ENCODE measurements at regions not wholly inside any gene's neighbourhood (a gene's known extent, or its start where the extent isn't known, plus 50 kb on each side); places are given as distances from the start of the nearest gene placed in this dataset.

- no peaks in the 10 kb centered on the region for H3K79me1 ChIP-seq (ENCODE audit: insufficient read depth, low read depth, low read length, poor library complexity, severe bottlenecking)
- H2BK12ac ChIP-seq (ENCODE audit: insufficient read length, low read depth, low read length), result no peak overlapping the region
- no peaks in the 10 kb centered on the region for H3K27me3 ChIP-seq (ENCODE audit: insufficient read depth, low read length)
- Mint-ChIP-seq H3K9me3 (no peaks in the 10 kb centered on the region), H3K27ac (no peak overlapping the region), H3K4me1 (peaks cover 10 to 19% of the 10 kb centered on the region in 2 experiments; a peak in 3 of 4 replicates), H3K4me3 (no peak overlapping the region), H3K36me3 (ENCODE audit: insufficient read depth in 1 of 3, low read depth in 3 of 3) (no peaks in the 10 kb centered on the region), H3K27me3 (ENCODE audit: low read depth) (no peaks in the 10 kb centered on the region)
- DNase-seq, result no peak
- no peaks in the 10 kb centered on the region for H3K23me2 ChIP-seq (ENCODE audit: insufficient read length, low read depth, low read length, poor library complexity, severe bottlenecking)
- H3K79me2 ChIP-seq (ENCODE audit: insufficient read depth, low read length), result no peaks in the 10 kb centered on the region
- H4K91ac ChIP-seq (ENCODE audit: insufficient read length, low read depth, low read length), result no peak overlapping the region
- no peaks in the 10 kb centered on the region for H4K20me1 ChIP-seq (ENCODE audit: control insufficient read depth, insufficient read depth, insufficient read length)
- H3K9me3 ChIP-seq (ENCODE audit: control insufficient read depth, low read depth, low read length), result no peaks in the 10 kb centered on the region
- no peak overlapping the region for H2BK15ac ChIP-seq (ENCODE audit: low read depth, low read length)
- peak; percentile 48 for TF ChIP-seq CTCF (conservative IDR thresholded peaks at IDR 0.05)
- H3K18ac ChIP-seq (ENCODE audit: insufficient read length, low read depth, low read length), result no peak overlapping the region
- no peak overlapping the region for H3T11ph ChIP-seq (ENCODE audit: low read length)
- H3K4me2 ChIP-seq (ENCODE audit: insufficient read depth, insufficient read length, low read length), result no peak overlapping the region
- no peak overlapping the region for H3K23ac ChIP-seq (ENCODE audit: insufficient read length, low read depth, low read length)
- no peak overlapping the region for H4K8ac ChIP-seq (replicated peaks; ENCODE audit: insufficient read length, low read depth, low read length)
- H2BK20ac ChIP-seq (ENCODE audit: low read depth, low read length, poor library complexity, severe bottlenecking), result no peak overlapping the region
- no CpG with 5 or more reads among the region's 2 CpGs for WGBS (ENCODE audit: extremely low coverage, insufficient read length, low lambda C conversion rate)
- no peak overlapping the region for H2BK5ac ChIP-seq (ENCODE audit: insufficient read length, low read length)
- H3K4ac ChIP-seq (ENCODE audit: low read depth, low read length), result no peak overlapping the region
- H3K14ac ChIP-seq (ENCODE audit: insufficient read depth, low read length), result no peak overlapping the region
- H4K5ac ChIP-seq (ENCODE audit: insufficient read length, low read depth, low read length), result no peak overlapping the region
- H2AK5ac ChIP-seq (ENCODE audit: insufficient read length, low read length), result no peak overlapping the region
- H3K4me1 ChIP-seq (ENCODE audit: insufficient read depth, low read length), result no peaks in the 10 kb centered on the region
- H3K27ac ChIP-seq (ENCODE audit: insufficient read length, low read depth, low read length), result no peak overlapping the region
- no peak overlapping the region for H3K9ac ChIP-seq (ENCODE audit: extremely low read depth, insufficient read length, low read length)
- no peak overlapping the region for H3K56ac ChIP-seq (ENCODE audit: insufficient read length, low read depth, low read length)
- no peak overlapping the region for H2AFZ ChIP-seq (ENCODE audit: low read length)
- H2BK120ac ChIP-seq (ENCODE audit: low read depth, low read length, poor library complexity, severe bottlenecking), result no peak overlapping the region
Observed at GRCh38 chr1:116270316-116271057, 102.6 kb upstream of the ATP1A1 start.
